SU-DHL-6 (cell line): ENCODE measurements at regions not wholly inside any gene's neighbourhood (a gene's known extent, or its start where the extent isn't known, plus 50 kb on each side); places are given as distances from the start of the nearest gene placed in this dataset.

Source experiments
- CTCF ChIP-seq: fragments of 200-600 bp; sonication (generic); IDR thresholded peaks from one replicate; pipeline ENCODE4 v1.5.1; 2017; ENCODE audit warnings: antibody characterized with exemption, mild to moderate bottlenecking, low read length, moderate library complexity; ENCODE audit not compliant: insufficient read depth, poor library complexity, severe bottlenecking
- EZH2phosphoT487 ChIP-seq: fragments of 200-600 bp; sonication (generic), shearing (Covaris generic); conservative IDR thresholded peaks from 2 replicates; pipeline ENCODE4 v1.6.1; 2018; ENCODE audit warnings: mild to moderate bottlenecking, antibody characterized with exemption, low read length, moderate library complexity, mixed read lengths

GRCh38 chr10:113498997-113499396 is 53.9 kb upstream of the HABP2 start:
- TF ChIP-seq CTCF (no peak), EZH2phosphoT487 (no peak)
